ENCODE measurements at regions not wholly inside any gene's neighbourhood (a gene's known extent, or its start where the extent isn't known, plus 50 kb on each side); places are given as distances from the start of the nearest gene placed in this dataset.

- Histone ChIP-seq H3K9me3 (no peaks in the 10 kb centered on the region), H3K4me1 (no peaks in the 10 kb centered on the region), H3K27me3 (peaks cover 0 to 11% (median 0%) of the 10 kb centered on the region in 3 donors), H3K27ac (no peak overlapping the region), H3K4me3 (no peak overlapping the region), H3K36me3 (no peaks in the 10 kb centered on the region)
- DNase-seq, result no peak
- no peak for TF ChIP-seq CTCF (IDR thresholded peaks at IDR 0.05)
- no peak for TF ChIP-seq EP300 (IDR thresholded peaks at IDR 0.05)
- TF ChIP-seq POLR2AphosphoS5 (IDR thresholded peaks at IDR 0.05), result no peak
- no peak for TF ChIP-seq POLR2A (IDR thresholded peaks at IDR 0.05)
- intact Hi-C loops (cut with DNase I), result no loop called here
- WGBS, 2 donors, result 28 to 53% methylated on average over 3 of the region's 3 CpGs
These were observed 56.1 kb upstream of the TMEM132D start for GRCh38 chr12:129959889-129960288.

- H3K36me3 ChIP-seq, result no peaks in the 10 kb centered on the region
- 64 to 70% methylated on average over 4 of the region's 4 CpGs for WGBS, 2 donors
These were observed 57.3 kb upstream of the TMEM132D start for GRCh38 chr12:129961091-129961490.

GRCh38 chr12:129961856-129962255, 58.0 kb upstream of the TMEM132D start:
- intact Hi-C loops (cut with DNase I), result no loop called here
- Histone ChIP-seq H3K36me3 (no peaks in the 10 kb centered on the region), H3K4me1 (no peaks in the 10 kb centered on the region), H3K27me3 (peaks cover 0 to 11% (median 0%) of the 10 kb centered on the region in 3 donors), H3K4me3 (no peak overlapping the region), H3K27ac (no peak overlapping the region), H3K9me3 (no peaks in the 10 kb centered on the region)
- WGBS, 2 donors, result 83 to 84% methylated on average over 1 of the region's 1 CpG
- no peak for DNase-seq
- no peak for TF ChIP-seq POLR2AphosphoS5 (IDR thresholded peaks at IDR 0.05)
- TF ChIP-seq EP300 (IDR thresholded peaks at IDR 0.05), result no peak
- TF ChIP-seq POLR2A (IDR thresholded peaks at IDR 0.05), result no peak
- no peak for TF ChIP-seq CTCF (IDR thresholded peaks at IDR 0.05)

More at GRCh38 chr12:129961091-129961490, 57.3 kb upstream of the TMEM132D start:
- TF ChIP-seq POLR2AphosphoS5 (IDR thresholded peaks at IDR 0.05) (no peak), EP300 (IDR thresholded peaks at IDR 0.05) (no peak), POLR2A (IDR thresholded peaks at IDR 0.05) (no peak), CTCF (IDR thresholded peaks at IDR 0.05) (no peak)
- DNase-seq, result no peak
- Histone ChIP-seq H3K27me3 (peaks cover 0 to 11% (median 0%) of the 10 kb centered on the region in 3 donors), H3K9me3 (no peaks in the 10 kb centered on the region), H3K4me1 (no peaks in the 10 kb centered on the region), H3K4me3 (no peak overlapping the region), H3K27ac (no peak overlapping the region)
- intact Hi-C loops (cut with DNase I), result no loop called here

GRCh38 chr12:129964300-129964699, 60.5 kb upstream of the TMEM132D start:
- intact Hi-C loops (cut with DNase I), result no loop called here
- Histone ChIP-seq H3K4me1 (no peaks in the 10 kb centered on the region), H3K27me3 (peaks cover 0 to 11% (median 0%) of the 10 kb centered on the region in 3 donors), H3K4me3 (no peak overlapping the region), H3K9me3 (no peaks in the 10 kb centered on the region), H3K36me3 (no peaks in the 10 kb centered on the region), H3K27ac (no peak overlapping the region)
- TF ChIP-seq POLR2AphosphoS5 (IDR thresholded peaks at IDR 0.05), result no peak
- no peak for TF ChIP-seq CTCF (IDR thresholded peaks at IDR 0.05)
- no peak for TF ChIP-seq EP300 (IDR thresholded peaks at IDR 0.05)
- TF ChIP-seq POLR2A (IDR thresholded peaks at IDR 0.05), result no peak
- 82 to 85% methylated on average over 7 of the region's 7 CpGs for whole genome bisulfite sequencing, 2 donors
- no peak for DNase-seq

GRCh38 chr12:129964826-129965457, 61.1 kb upstream of the TMEM132D start:
- peaks cover 0 to 11% (median 0%) of the 10 kb centered on the region in 3 donors for H3K27me3 ChIP-seq
- TF ChIP-seq POLR2A (IDR thresholded peaks at IDR 0.05) (no peak), EP300 (IDR thresholded peaks at IDR 0.05) (no peak), POLR2AphosphoS5 (IDR thresholded peaks at IDR 0.05) (no peak), CTCF (IDR thresholded peaks at IDR 0.05) (no peak)
- DNase-seq, result no peak
- intact Hi-C loops (cut with DNase I), result no loop called here
- no peak overlapping the region for H3K27ac ChIP-seq
- 29 to 58% methylated on average over 5 of the region's 5 CpGs for WGBS, 2 donors
- no peaks in the 10 kb centered on the region for H3K36me3 ChIP-seq
- H3K4me3 ChIP-seq, result no peak overlapping the region
- H3K4me1 ChIP-seq, result no peaks in the 10 kb centered on the region
- no peaks in the 10 kb centered on the region for H3K9me3 ChIP-seq
